Hepatocyte (in vitro differentiated cells): ENCODE measurements at regions not wholly inside any gene's neighbourhood (a gene's known extent, or its start where the extent isn't known, plus 50 kb on each side); places are given as distances from the start of the nearest gene placed in this dataset.

Experiments used
- DNase-seq: peaks from one replicate; pipeline ENCODE4 v3.0.0-alpha.2; 2016; ENCODE audit warnings: low spot score
- H2AFZ ChIP-seq: fragments of 200-600 bp; sonication (generic); 2 replicates; pipeline ENCODE4 v1.6.0; 2016; ENCODE audit warnings: antibody characterized with exemption, mild to moderate bottlenecking
- H3K27ac ChIP-seq: fragments of 200-600 bp; sonication (generic); 2 replicates; pipeline ENCODE4 v1.5.1; 2016; ENCODE audit warnings: mild to moderate bottlenecking
- H3K27me3 ChIP-seq: fragments of 200-600 bp; sonication (generic); 2 replicates; pipeline ENCODE4 v1.6.1; 2016
- H3K36me3 ChIP-seq: fragments of 200-600 bp; sonication (generic); replicated peaks from 2 replicates; pipeline ENCODE4 v1.5.1; 2016; ENCODE audit warnings: low read depth; ENCODE audit not compliant: insufficient read depth
- H3K4me1 ChIP-seq: fragments of 200-600 bp; sonication (generic); 2 replicates; pipeline ENCODE4 v1.5.1; 2016; ENCODE audit warnings: mild to moderate bottlenecking, moderate library complexity; ENCODE audit not compliant: insufficient read depth
- H3K4me2 ChIP-seq: fragments of 200-600 bp; sonication (generic); 2 replicates; pipeline ENCODE4 v1.6.0; 2016
- H3K4me3 ChIP-seq: fragments of 200-600 bp; sonication (generic); 2 replicates; pipeline ENCODE4 v1.5.1; 2016; ENCODE audit warnings: mild to moderate bottlenecking
- H3K79me2 ChIP-seq: fragments of 200-600 bp; sonication (generic); 2 replicates; pipeline ENCODE4 v1.6.0; 2017; ENCODE audit warnings: mild to moderate bottlenecking
- H3K9me2 ChIP-seq: fragments of 200-600 bp; sonication (generic); replicated peaks from 2 replicates; pipeline ENCODE4 v1.6.0; 2017; ENCODE audit warnings: mild to moderate bottlenecking; ENCODE audit not compliant: insufficient read depth
- H3K9me3 ChIP-seq: fragments of 200-600 bp; sonication (generic); 2 replicates; pipeline ENCODE4 v1.5.1; 2016; ENCODE audit warnings: low read depth, mild to moderate bottlenecking
- H4K20me1 ChIP-seq: fragments of 200-600 bp; sonication (generic); 2 replicates; pipeline ENCODE4 v1.6.0; 2016; ENCODE audit warnings: mild to moderate bottlenecking; ENCODE audit not compliant: insufficient read depth, poor library complexity, severe bottlenecking
- EZH2 ChIP-seq: fragments of 200-600 bp; sonication (generic); IDR thresholded peaks from 2 replicates; pipeline ENCODE4 v1.6.1; 2016; ENCODE audit warnings: antibody characterized with exemption, mild to moderate bottlenecking, borderline replicate concordance
- EZH2phosphoT487 ChIP-seq: fragments of 200-600 bp; sonication (generic); IDR thresholded peaks from one replicate; pipeline ENCODE4 v1.6.1; 2018; ENCODE audit warnings: antibody characterized with exemption, mild to moderate bottlenecking, low read depth, moderate library complexity; ENCODE audit not compliant: unreplicated experiment, severe bottlenecking
- WGBS: methylation state at CpG from one replicate; pipeline ENCODE4 v1.1.6; 2016; ENCODE audit warnings: low lambda C conversion rate; ENCODE audit errors: missing lambda C conversion rate; 5-methylcytosine and 5-hydroxymethylcytosine counted together
- TF ChIP-seq, protein P1 (sequence below): fragments of 200-600 bp; sonication (generic); IDR thresholded peaks from 2 replicates; pipeline ENCODE4 v1.5.1; 2016; ENCODE audit warnings: antibody characterized with exemption, mild to moderate bottlenecking; ENCODE audit not compliant: poor library complexity

DNA sequence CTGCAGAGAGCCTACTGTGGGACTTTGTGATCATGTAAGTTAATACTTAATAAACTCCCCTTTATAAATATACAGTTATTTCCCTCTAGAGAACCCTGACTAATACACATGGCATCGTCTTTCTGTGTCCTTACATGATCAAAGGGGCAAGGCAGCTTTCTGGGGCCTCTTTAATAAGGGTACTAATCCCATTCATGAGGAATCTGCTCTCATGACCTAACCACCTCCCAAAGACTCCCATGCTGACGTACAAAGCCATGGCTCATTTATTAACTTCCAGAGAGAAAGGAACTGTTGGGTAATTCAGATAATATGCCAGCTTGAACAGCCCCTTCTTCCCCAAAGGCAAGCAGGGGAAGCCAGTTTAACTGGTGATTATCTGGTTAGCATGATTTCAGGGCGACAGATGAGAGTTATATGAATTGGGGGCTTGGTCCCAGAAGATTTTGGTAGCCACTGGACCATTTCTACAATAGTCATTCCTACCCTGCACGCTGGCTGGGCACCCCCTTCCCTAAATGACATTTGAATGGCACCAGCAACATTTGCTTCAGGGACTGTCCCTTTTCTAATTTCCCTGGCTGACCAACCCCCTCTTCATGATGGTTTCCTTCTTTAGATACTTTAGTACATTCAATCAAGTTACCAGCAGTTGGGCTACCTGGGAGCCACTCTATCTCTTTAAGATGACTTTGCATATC, 83.6 kb upstream of the C3orf80 start:
- 68% methylated on average over 4 of the region's 4 CpGs for WGBS

DNA sequence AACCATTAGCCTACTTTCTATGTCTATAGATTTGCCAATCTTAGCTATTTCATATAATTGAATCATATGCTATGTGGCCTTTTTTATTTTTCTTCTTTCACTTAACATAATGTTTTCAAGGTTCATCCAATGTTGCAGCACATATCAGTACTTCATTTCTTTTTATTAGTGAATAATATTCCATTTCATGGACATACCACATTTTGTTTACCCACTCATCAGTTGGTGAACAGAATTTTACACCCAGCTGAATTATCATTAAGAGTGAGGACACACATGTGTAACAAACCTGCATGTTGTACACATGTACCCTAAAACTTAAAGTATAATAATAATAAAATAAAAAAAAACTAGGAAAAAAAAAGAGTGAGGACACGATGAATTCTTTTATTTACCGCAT, 81.7 kb upstream of the C3orf80 start:
- WGBS, result 98% methylated on average over 2 of the region's 2 CpGs

More for the DNA sequence above, 83.6 kb upstream of the C3orf80 start:
- Histone ChIP-seq H3K4me2 (no peak overlapping the region), H3K9me3 (no peaks in the 10 kb centered on the region), H3K27me3 (no peaks in the 10 kb centered on the region), H2AFZ (no peak overlapping the region), H3K4me1 (no peaks in the 10 kb centered on the region), H3K36me3 (no peaks in the 10 kb centered on the region), H3K4me3 (no peak overlapping the region), H4K20me1 (no peaks in the 10 kb centered on the region), H3K79me2 (no peaks in the 10 kb centered on the region), H3K27ac (no peak overlapping the region), H3K9me2 (no peaks in the 10 kb centered on the region)
- no peak for DNase-seq
- TF ChIP-seq EZH2, result no peak
- TF ChIP-seq, protein P1, sequence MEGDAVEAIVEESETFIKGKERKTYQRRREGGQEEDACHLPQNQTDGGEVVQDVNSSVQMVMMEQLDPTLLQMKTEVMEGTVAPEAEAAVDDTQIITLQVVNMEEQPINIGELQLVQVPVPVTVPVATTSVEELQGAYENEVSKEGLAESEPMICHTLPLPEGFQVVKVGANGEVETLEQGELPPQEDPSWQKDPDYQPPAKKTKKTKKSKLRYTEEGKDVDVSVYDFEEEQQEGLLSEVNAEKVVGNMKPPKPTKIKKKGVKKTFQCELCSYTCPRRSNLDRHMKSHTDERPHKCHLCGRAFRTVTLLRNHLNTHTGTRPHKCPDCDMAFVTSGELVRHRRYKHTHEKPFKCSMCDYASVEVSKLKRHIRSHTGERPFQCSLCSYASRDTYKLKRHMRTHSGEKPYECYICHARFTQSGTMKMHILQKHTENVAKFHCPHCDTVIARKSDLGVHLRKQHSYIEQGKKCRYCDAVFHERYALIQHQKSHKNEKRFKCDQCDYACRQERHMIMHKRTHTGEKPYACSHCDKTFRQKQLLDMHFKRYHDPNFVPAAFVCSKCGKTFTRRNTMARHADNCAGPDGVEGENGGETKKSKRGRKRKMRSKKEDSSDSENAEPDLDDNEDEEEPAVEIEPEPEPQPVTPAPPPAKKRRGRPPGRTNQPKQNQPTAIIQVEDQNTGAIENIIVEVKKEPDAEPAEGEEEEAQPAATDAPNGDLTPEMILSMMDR, result no peak
- TF ChIP-seq EZH2phosphoT487, result no peak

DNA sequence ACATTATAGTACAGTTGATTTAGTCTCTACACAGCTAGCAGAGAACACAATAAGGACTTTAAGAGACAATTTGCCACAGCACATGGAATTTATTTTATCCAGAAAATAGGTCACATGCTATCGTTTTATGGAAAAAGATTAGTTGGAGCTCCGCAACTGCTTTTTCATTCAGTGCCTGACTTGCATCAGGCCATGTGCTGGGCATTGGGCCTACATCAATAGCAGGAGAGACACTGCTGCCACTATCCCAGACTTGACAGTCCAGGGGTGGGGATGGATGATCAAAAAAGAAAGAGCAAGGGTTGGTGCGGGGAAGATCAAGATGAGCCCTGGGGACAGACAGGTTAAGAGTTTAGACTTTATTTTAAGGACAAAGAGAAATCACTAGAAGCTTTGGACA, 75.2 kb upstream of the C3orf80 start:
- Histone ChIP-seq H3K27ac (no peak overlapping the region), H3K4me2 (no peak overlapping the region)

More for the DNA sequence above, 81.7 kb upstream of the C3orf80 start:
- H3K27ac ChIP-seq, result no peak overlapping the region
- H3K4me2 ChIP-seq, result no peak overlapping the region
- no peak for TF ChIP-seq EZH2phosphoT487
- no peak for TF ChIP-seq EZH2
- TF ChIP-seq, protein P1, result no peak
- no peak overlapping the region for H2AFZ ChIP-seq
- H3K36me3 ChIP-seq, result no peaks in the 10 kb centered on the region
- H3K9me3 ChIP-seq, result no peaks in the 10 kb centered on the region
- no peak overlapping the region for H3K4me3 ChIP-seq
- no peaks in the 10 kb centered on the region for H3K27me3 ChIP-seq
- no peaks in the 10 kb centered on the region for H3K9me2 ChIP-seq
- no peaks in the 10 kb centered on the region for H3K4me1 ChIP-seq
- DNase-seq, result no peak
- no peaks in the 10 kb centered on the region for H3K79me2 ChIP-seq
- no peaks in the 10 kb centered on the region for H4K20me1 ChIP-seq

More for the DNA sequence above, 75.2 kb upstream of the C3orf80 start:
- H3K27me3 ChIP-seq, result no peaks in the 10 kb centered on the region
- H3K9me3 ChIP-seq, result no peaks in the 10 kb centered on the region
- no peaks in the 10 kb centered on the region for H3K9me2 ChIP-seq
- H3K79me2 ChIP-seq, result no peaks in the 10 kb centered on the region
- H3K4me1 ChIP-seq, result no peaks in the 10 kb centered on the region
- DNase-seq, result no peak
- no peak overlapping the region for H2AFZ ChIP-seq
- H3K36me3 ChIP-seq, result no peaks in the 10 kb centered on the region
- H4K20me1 ChIP-seq, result no peaks in the 10 kb centered on the region
- TF ChIP-seq EZH2phosphoT487, result no peak
- TF ChIP-seq EZH2, result no peak
- TF ChIP-seq, protein P1, result no peak
- WGBS, result 90% methylated on average over 3 of the region's 3 CpGs
- no peak overlapping the region for H3K4me3 ChIP-seq
